ENCODE measurements at regions not wholly inside any gene's neighbourhood (a gene's known extent, or its start where the extent isn't known, plus 50 kb on each side); places are given as distances from the start of the nearest gene placed in this dataset.

DNA sequence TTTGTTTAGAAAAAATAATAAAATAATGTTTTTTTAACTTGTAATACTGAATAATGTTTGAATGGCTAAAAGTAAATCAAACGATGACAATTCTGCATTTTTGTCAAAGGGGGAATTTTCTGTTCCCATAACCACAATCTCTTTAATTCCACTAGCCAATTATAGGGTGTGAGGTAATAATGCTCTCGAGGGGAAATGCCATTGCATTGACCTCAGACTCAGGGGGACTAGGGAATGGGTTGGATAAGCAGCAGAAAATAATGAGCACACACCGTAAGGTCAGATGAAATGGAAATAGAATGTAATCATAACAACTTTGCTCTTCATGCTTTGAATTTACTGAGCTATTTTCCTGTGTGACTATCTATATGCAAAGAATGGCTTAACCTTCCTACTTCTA is 584.7 kb downstream of the RFPL4B start:
- BruUV-seq (replicated peaks): no TSS peak
- H3K9me2 ChIP-seq (ENCODE audit: insufficient read depth): no peaks in the 10 kb centered on the region
- H3K9ac ChIP-seq (ENCODE audit: low read length): no peak overlapping the region
- H4K20me1 ChIP-seq (ENCODE audit: insufficient read depth): no peaks in the 10 kb centered on the region
- intact Hi-C loops (cut with micrococcal nuclease): no loop called here
- H3K36me3 ChIP-seq (ENCODE audit: control insufficient read depth in 1 of 2, insufficient read depth in 2 of 2, low read length in 2 of 2): no peaks in the 10 kb centered on the region
- DNase-seq (ENCODE audit: low read depth, low spot score) (no peak), ATAC-seq (no peak)
- no peaks in the 10 kb centered on the region for H3K79me2 ChIP-seq (ENCODE audit: insufficient read depth, low read length)
- H2AFZ ChIP-seq (ENCODE audit: low read depth, low read length, poor library complexity, severe bottlenecking): no peak overlapping the region
- H3K9me3 ChIP-seq (ENCODE audit: control insufficient read depth in 1 of 2, insufficient read depth in 1 of 2, low read depth in 1 of 2, low read length in 2 of 2): no peaks in the 10 kb centered on the region
- TF ChIP-seq EGR1 (IDR thresholded peaks at IDR 0.05; ENCODE audit: low read depth) (no peak), YY1 (IDR thresholded peaks at IDR 0.05; ENCODE audit: extremely low read depth, insufficient replicate concordance, low read depth, low read length) (no peak), JUND (IDR thresholded peaks at IDR 0.05) (no peak), EZH2 (IDR thresholded peaks at IDR 0.05) (no peak), POLR2AphosphoS5 (IDR thresholded peaks at IDR 0.05; ENCODE audit: low read depth, low read length) (no peak), SRF (IDR thresholded peaks at IDR 0.05; ENCODE audit: low read depth) (no peak), ZFX (IDR thresholded peaks at IDR 0.05) (no peak), POLR2A (IDR thresholded peaks at IDR 0.05; ENCODE audit: borderline replicate concordance, extremely low read depth, insufficient read depth, insufficient read length) (no peak), TCF7L2 (IDR thresholded peaks at IDR 0.05; ENCODE audit: borderline replicate concordance, extremely low read depth, insufficient read depth, insufficient read length) (no peak)
- TF ChIP-seq, protein P1, sequence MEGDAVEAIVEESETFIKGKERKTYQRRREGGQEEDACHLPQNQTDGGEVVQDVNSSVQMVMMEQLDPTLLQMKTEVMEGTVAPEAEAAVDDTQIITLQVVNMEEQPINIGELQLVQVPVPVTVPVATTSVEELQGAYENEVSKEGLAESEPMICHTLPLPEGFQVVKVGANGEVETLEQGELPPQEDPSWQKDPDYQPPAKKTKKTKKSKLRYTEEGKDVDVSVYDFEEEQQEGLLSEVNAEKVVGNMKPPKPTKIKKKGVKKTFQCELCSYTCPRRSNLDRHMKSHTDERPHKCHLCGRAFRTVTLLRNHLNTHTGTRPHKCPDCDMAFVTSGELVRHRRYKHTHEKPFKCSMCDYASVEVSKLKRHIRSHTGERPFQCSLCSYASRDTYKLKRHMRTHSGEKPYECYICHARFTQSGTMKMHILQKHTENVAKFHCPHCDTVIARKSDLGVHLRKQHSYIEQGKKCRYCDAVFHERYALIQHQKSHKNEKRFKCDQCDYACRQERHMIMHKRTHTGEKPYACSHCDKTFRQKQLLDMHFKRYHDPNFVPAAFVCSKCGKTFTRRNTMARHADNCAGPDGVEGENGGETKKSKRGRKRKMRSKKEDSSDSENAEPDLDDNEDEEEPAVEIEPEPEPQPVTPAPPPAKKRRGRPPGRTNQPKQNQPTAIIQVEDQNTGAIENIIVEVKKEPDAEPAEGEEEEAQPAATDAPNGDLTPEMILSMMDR (IDR thresholded peaks at IDR 0.05 in 2 of 3, conservative IDR thresholded peaks at IDR 0.05 in 1 of 3; ENCODE audit: borderline replicate concordance in 1 of 3, insufficient read depth in 1 of 3, low read depth in 2 of 3, low read length in 2 of 3): no peak
- no peak overlapping the region for H3K27ac ChIP-seq (ENCODE audit: low read depth, low read length)
- ChIA-PET POLR2A (no interaction called here), CTCF (no interaction called here), RAD21 (ENCODE audit: low non-redundant PET in 1 of 2, low total read pairs in 2 of 2, uncharacterized antibody in 2 of 2, unreplicated experiment in 2 of 2) (no interaction called here)
- no peaks in the 10 kb centered on the region for H3K27me3 ChIP-seq (ENCODE audit: insufficient read depth, low read length)
- H3K4me1 ChIP-seq (ENCODE audit: control insufficient read depth in 1 of 2, insufficient read depth in 2 of 2, low read length in 2 of 2): no peaks in the 10 kb centered on the region
- H3K4me2 ChIP-seq (ENCODE audit: low read length): no peak overlapping the region
- no peak overlapping the region for H3K4me3 ChIP-seq (replicated peaks in 1 of 2; ENCODE audit: low read depth in 1 of 2, low read length in 2 of 2)

DNA sequence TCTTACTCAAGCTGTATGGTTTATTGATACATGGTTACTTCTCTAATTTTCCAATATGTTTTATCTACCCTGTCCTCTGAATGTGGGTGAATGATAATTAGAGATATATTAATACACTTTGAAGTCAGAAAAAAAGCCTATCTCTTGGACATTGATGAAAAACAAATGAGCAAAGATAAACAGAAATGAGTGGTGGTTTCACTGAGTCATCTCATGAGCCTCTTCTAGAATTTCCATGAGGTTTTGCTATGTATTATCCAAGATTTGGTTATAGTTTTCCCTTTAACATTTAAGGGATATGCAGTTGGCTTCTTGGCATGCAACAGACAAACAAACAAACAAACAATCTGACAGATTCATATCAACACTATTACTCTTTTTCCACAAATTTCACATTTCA is 586.8 kb downstream of the RFPL4B start:
- no peak overlapping the region for H2AFZ ChIP-seq (ENCODE audit: low read depth, low read length, poor library complexity, severe bottlenecking)
- no peaks in the 10 kb centered on the region for H3K27me3 ChIP-seq (ENCODE audit: insufficient read depth, low read length)
- no peak overlapping the region for H3K9ac ChIP-seq (ENCODE audit: low read length)
- RAD21 ChIA-PET (ENCODE audit: low non-redundant PET in 1 of 2, low total read pairs in 2 of 2, uncharacterized antibody in 2 of 2, unreplicated experiment in 2 of 2): no interaction called here
- no peaks in the 10 kb centered on the region for H4K20me1 ChIP-seq (ENCODE audit: insufficient read depth)
- H3K9me3 ChIP-seq (ENCODE audit: control insufficient read depth in 1 of 2, insufficient read depth in 1 of 2, low read depth in 1 of 2, low read length in 2 of 2): no peaks in the 10 kb centered on the region
- H3K79me2 ChIP-seq (ENCODE audit: insufficient read depth, low read length): no peaks in the 10 kb centered on the region
- H3K4me3 ChIP-seq (replicated peaks in 1 of 2; ENCODE audit: low read depth in 1 of 2, low read length in 2 of 2): no peak overlapping the region
- ATAC-seq: no peak
- no TSS peak for BruUV-seq (replicated peaks)
- no peaks in the 10 kb centered on the region for H3K4me1 ChIP-seq (ENCODE audit: control insufficient read depth in 1 of 2, insufficient read depth in 2 of 2, low read length in 2 of 2)
- POLR2A ChIA-PET: no interaction called here
- no peak overlapping the region for H3K27ac ChIP-seq (ENCODE audit: low read depth, low read length)
- H3K4me2 ChIP-seq (ENCODE audit: low read length): no peak overlapping the region
- no peak for DNase-seq (ENCODE audit: low read depth, low spot score)
- no peaks in the 10 kb centered on the region for H3K36me3 ChIP-seq (ENCODE audit: control insufficient read depth in 1 of 2, insufficient read depth in 2 of 2, low read length in 2 of 2)
- H3K9me2 ChIP-seq (ENCODE audit: insufficient read depth): no peaks in the 10 kb centered on the region
- intact Hi-C loops (cut with micrococcal nuclease): no loop called here
- CTCF ChIA-PET: no interaction called here
- TF ChIP-seq SP1 (IDR thresholded peaks at IDR 0.05; ENCODE audit: low read depth): no peak
- no peak for TF ChIP-seq ZNF274 (IDR thresholded peaks at IDR 0.05; ENCODE audit: low read depth, low read length)
- TF ChIP-seq TCF7L2 (IDR thresholded peaks at IDR 0.05; ENCODE audit: borderline replicate concordance, extremely low read depth, insufficient read depth, insufficient read length): no peak
- no peak for TF ChIP-seq FOSL1 (IDR thresholded peaks at IDR 0.05; ENCODE audit: low read depth)
- TF ChIP-seq, protein P1 (IDR thresholded peaks at IDR 0.05 in 2 of 3, conservative IDR thresholded peaks at IDR 0.05 in 1 of 3; ENCODE audit: borderline replicate concordance in 1 of 3, insufficient read depth in 1 of 3, low read depth in 2 of 3, low read length in 2 of 3): no peak
- TF ChIP-seq RAD21 (IDR thresholded peaks at IDR 0.05; ENCODE audit: low read depth): no peak
- no peak for TF ChIP-seq ELF1 (IDR thresholded peaks at IDR 0.05; ENCODE audit: borderline replicate concordance, low read depth)
- TF ChIP-seq JUND (IDR thresholded peaks at IDR 0.05): no peak
- no peak for TF ChIP-seq ZFX (IDR thresholded peaks at IDR 0.05)
- TF ChIP-seq CBX3 (IDR thresholded peaks at IDR 0.05; ENCODE audit: low read depth): no peak
- TF ChIP-seq EZH2 (IDR thresholded peaks at IDR 0.05): no peak
